HG02642 (cell line): ENCODE measurements at regions not wholly inside any gene's neighbourhood (a gene's known extent, or its start where the extent isn't known, plus 50 kb on each side); places are given as distances from the start of the nearest gene placed in this dataset.
"Not testable (repeated sequence)": the region's sequence is repeated elsewhere in the genome, so short reads cannot be mapped to it uniquely, and the experiment has no call there.

Source experiments
- ATAC-seq: cut with Tn5 transposase; IDR thresholded peaks from one replicate; pipeline ENCODE4 v1.9.1; 2021; ENCODE audit warnings: mild to moderate bottlenecking; ENCODE audit not compliant: unreplicated experiment, poor library complexity

DNA sequence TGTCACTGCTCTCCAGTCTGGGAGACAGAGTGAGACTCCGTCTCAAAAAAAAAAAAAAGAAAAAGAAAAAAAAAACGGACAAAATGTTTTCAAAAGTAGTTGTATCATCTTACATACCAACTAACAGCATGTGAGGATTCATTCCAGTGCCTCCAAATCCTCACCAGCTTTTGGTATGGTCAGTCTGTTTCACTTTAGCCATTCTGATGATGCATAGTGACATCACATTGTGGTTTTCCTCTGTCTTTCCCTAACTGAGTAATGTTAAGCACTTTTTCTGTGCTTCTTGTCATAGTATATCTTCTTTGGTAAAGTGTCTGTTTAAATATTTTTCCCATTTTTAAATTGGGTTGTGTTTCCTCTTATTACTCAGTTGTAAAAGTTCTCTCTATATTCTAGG is 251.4 kb upstream of the CTBP2 start:
- no peak for ATAC-seq

GRCh38 chr10:125409756-125410155 is 249.4 kb upstream of the CTBP2 start:
- no peak for ATAC-seq

GRCh38 chr10:125407557-125407956 is 247.2 kb upstream of the CTBP2 start:
- no peak for ATAC-seq

- ATAC-seq, result no peak
These were observed 246.7 kb upstream of the CTBP2 start for GRCh38 chr10:125407000-125407502.

DNA sequence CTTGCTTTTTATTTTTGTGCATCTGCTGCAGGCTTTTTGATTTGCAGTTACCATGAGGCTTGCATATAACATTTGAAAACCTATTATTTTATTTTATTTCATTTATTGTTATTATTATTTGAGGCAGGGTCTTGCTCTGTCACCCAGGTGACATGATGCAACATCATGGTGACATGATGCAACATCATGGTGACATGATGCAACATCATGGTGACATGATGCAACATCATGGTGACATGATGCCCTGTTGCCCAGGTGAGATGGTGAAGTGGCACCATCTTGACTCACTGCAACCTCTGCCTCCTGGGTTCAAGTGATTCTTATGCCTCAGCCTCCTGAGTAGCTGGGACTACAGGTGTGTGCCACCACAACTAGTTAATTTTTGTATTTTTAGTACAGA is 244.5 kb upstream of the CTBP2 start:
- ATAC-seq, result not testable (repeated sequence)

- no peak for ATAC-seq
These were observed 241.1 kb upstream of the CTBP2 start for GRCh38 chr10:125401462-125401861.

DNA sequence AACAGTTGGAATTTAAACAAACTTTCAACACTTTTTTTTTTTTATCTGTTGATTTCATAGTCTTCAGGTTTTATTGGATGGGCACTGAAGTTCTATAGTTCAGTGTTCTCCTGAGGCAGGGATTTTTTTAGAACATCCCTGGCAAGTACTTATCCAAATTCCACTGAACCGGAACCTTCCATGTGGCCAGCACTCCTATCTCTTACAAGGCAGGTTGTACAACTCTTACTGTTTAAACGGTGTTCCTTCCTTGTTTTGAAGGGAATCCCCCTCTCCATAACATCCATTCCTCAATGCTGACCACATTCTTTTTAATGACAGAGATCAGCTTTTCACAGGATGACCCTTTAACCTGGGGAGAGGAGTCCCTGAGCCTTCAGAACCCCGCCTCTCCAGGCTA is 238.9 kb upstream of the CTBP2 start:
- no peak for ATAC-seq

DNA sequence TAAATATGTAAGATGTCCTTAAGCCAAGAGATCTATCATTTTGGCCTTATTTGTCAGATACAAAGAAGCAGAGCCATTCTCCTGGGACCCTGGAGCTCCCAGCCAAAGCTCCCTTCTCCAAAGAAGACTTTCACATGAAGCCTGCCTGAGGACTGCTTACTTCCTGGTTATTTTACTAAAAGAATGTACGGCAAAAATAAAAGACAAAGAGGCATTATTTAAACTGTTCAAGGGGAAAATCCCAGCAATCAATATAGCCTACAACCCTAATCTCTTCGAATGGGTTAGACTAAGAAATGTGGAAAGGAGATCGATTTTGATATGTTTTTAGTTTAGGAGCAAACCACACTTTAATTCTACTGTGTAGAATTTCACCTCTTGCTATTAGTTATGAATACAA is 237.9 kb upstream of the CTBP2 start:
- ATAC-seq, result no peak

DNA sequence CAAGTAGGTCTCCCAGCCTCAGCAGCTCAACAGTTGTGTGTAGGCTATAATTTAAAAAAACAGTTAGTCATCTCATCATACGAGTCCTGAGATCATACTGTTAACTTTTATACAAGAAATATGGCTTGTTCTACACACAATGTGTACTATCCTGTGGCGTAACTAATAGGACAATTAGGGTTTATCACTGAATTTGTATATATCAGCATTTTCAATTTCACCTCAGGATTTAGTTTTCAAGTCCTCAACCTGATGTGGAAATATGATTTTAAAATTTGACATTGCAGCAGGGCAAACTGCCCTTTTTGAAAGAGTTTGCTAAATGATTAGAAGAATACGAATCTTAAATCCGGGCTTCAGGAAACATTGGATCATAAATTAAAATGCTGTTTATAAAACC is 237.2 kb upstream of the CTBP2 start:
- no peak for ATAC-seq

GRCh38 chr10:125396676-125397075 is 236.3 kb upstream of the CTBP2 start:
- no peak for ATAC-seq

- ATAC-seq, result no peak
These were observed 232.2 kb upstream of the CTBP2 start for GRCh38 chr10:125392609-125393008.

- ATAC-seq, result no peak
These were observed 231.8 kb upstream of the CTBP2 start for GRCh38 chr10:125392154-125392553.

GRCh38 chr10:125389648-125390047 is 229.3 kb upstream of the CTBP2 start:
- ATAC-seq, result no peak

DNA sequence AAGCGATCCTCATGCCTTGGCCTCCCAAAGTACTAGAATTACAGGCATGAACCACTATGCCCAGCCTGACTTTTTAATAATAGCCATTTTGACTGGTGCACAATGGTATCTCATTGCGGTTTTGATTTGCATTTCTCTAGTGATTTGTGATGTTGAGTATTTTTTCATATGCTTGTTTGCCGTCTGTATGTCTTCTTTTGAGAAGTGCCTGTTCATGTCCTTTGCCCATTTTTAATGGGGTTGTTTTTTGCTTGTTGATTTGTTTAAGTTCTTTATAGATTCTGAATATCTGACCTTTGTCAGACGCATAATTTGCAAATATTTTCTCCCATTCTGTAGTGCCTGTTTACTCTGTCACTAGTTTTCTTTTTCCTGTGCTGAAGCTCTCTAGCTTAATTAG is 219.2 kb upstream of the CTBP2 start:
- no peak for ATAC-seq

DNA sequence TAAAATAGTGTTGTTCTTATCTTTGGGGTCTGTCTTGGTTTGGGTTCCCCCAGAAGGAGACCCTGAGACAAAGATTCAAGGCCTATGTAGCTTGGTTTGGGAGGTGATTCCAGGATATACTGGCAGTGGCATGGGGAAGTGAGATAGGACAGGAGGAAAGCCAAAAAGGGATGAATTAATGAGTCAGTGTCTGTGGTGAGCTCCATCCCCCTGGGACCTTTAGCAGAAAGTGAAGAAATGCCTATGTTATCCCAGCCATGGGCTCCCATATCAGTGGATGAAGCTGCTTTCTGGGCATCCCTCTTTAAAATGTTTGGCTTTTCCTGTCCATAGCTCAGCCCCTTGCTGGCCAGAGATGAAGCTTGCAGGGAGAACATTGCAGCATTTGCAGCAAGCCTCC is 217.0 kb upstream of the CTBP2 start:
- no peak for ATAC-seq

GRCh38 chr10:125375210-125375609 is 214.8 kb upstream of the CTBP2 start:
- no peak for ATAC-seq

GRCh38 chr10:125373546-125373945 is 213.2 kb upstream of the CTBP2 start:
- no peak for ATAC-seq

- no peak for ATAC-seq
These were observed 210.2 kb upstream of the CTBP2 start for GRCh38 chr10:125370578-125370977.

GRCh38 chr10:125369382-125370326 is 209.3 kb upstream of the CTBP2 start:
- no peak for ATAC-seq

DNA sequence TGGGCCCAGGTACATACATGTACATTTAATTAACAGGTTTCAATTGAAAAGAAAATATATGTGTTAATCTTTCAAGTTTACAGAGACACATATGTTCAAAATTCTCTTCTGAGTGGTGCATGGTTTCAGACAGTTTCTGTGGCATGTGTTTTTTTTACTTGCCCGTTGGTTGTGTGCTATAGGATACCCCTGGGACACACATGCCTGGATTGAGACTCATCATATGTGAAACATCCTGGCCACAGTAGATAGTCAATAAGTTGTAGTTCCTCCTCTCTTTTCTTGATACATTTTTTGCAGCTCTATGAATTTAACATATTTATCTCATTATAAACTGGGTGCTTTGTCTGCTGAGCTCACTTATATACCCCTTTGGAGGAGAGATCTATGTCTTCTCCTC is 207.8 kb upstream of the CTBP2 start:
- ATAC-seq, result no peak

DNA sequence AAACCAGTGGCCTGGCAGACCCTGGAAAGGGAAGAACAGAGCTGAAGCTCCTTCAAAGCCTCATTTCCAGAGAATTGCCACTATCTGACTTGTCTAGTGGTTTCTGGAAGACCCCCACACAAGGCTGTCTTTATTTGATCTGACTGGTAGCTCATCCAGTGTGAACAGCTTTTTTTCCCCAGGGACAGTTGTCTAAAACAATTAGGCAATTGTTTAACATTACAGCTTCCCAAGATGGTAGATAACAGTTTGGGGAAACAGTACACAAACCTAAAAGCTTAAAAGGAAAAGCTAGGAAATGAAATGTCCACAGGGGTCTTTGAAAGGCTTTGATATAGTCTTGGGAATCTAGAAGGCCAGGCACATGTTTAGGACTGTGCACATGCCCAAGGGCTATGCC is 203.4 kb upstream of the CTBP2 start:
- no peak for ATAC-seq

- no peak for ATAC-seq
These were observed 202.6 kb upstream of the CTBP2 start for GRCh38 chr10:125362950-125363349.
